ENCODE measurements at regions not wholly inside any gene's neighbourhood (a gene's known extent, or its start where the extent isn't known, plus 50 kb on each side); places are given as distances from the start of the nearest gene placed in this dataset.

GRCh38 chr7:121777672-121778071, 95.3 kb upstream of the PTPRZ1 start:
- TF ChIP-seq CTCF (conservative IDR thresholded peaks at IDR 0.05; ENCODE audit: low read depth, low read length) (no peak), EZH2 (IDR thresholded peaks at IDR 0.05; ENCODE audit: borderline replicate concordance, low read depth, low read length, poor library complexity, severe bottlenecking) (no peak)

Data from A673 (cell line).